ENCODE measurements at regions not wholly inside any gene's neighbourhood (a gene's known extent, or its start where the extent isn't known, plus 50 kb on each side); places are given as distances from the start of the nearest gene placed in this dataset.
A peak's percentile ranks its signal among the peaks of the same experiment; 100 is the strongest.

GRCh38 chr1:87684194-87684593 is 355.5 kb downstream of the LMO4 start:
- ChIA-PET POLR2A (no interaction called here), CTCF (no interaction called here)
- TF ChIP-seq ATF1 (CRISPR knock-in tag; IDR thresholded peaks at IDR 0.05) (no peak), NFATC4 (CRISPR knock-in tag; IDR thresholded peaks at IDR 0.05) (no peak), SMAD4 (CRISPR knock-in tag; IDR thresholded peaks at IDR 0.05) (no peak), RELA (CRISPR knock-in tag; IDR thresholded peaks at IDR 0.05; ENCODE audit: borderline replicate concordance) (no peak), GABPB1 (CRISPR knock-in tag; IDR thresholded peaks at IDR 0.05) (no peak), IRF1 (CRISPR knock-in tag; IDR thresholded peaks at IDR 0.05) (no peak), ATF6 (CRISPR knock-in tag; IDR thresholded peaks at IDR 0.05) (no peak), ESRRA (CRISPR knock-in tag; IDR thresholded peaks at IDR 0.05; ENCODE audit: borderline replicate concordance) (no peak)
- TF ChIP-seq, protein P1, sequence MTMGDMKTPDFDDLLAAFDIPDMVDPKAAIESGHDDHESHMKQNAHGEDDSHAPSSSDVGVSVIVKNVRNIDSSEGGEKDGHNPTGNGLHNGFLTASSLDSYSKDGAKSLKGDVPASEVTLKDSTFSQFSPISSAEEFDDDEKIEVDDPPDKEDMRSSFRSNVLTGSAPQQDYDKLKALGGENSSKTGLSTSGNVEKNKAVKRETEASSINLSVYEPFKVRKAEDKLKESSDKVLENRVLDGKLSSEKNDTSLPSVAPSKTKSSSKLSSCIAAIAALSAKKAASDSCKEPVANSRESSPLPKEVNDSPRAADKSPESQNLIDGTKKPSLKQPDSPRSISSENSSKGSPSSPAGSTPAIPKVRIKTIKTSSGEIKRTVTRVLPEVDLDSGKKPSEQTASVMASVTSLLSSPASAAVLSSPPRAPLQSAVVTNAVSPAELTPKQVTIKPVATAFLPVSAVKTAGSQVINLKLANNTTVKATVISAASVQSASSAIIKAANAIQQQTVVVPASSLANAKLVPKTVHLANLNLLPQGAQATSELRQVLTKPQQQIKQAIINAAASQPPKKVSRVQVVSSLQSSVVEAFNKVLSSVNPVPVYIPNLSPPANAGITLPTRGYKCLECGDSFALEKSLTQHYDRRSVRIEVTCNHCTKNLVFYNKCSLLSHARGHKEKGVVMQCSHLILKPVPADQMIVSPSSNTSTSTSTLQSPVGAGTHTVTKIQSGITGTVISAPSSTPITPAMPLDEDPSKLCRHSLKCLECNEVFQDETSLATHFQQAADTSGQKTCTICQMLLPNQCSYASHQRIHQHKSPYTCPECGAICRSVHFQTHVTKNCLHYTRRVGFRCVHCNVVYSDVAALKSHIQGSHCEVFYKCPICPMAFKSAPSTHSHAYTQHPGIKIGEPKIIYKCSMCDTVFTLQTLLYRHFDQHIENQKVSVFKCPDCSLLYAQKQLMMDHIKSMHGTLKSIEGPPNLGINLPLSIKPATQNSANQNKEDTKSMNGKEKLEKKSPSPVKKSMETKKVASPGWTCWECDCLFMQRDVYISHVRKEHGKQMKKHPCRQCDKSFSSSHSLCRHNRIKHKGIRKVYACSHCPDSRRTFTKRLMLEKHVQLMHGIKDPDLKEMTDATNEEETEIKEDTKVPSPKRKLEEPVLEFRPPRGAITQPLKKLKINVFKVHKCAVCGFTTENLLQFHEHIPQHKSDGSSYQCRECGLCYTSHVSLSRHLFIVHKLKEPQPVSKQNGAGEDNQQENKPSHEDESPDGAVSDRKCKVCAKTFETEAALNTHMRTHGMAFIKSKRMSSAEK (CRISPR knock-in tag; IDR thresholded peaks at IDR 0.05; ENCODE audit: borderline replicate concordance), result no peak
- TF ChIP-seq, protein P2, sequence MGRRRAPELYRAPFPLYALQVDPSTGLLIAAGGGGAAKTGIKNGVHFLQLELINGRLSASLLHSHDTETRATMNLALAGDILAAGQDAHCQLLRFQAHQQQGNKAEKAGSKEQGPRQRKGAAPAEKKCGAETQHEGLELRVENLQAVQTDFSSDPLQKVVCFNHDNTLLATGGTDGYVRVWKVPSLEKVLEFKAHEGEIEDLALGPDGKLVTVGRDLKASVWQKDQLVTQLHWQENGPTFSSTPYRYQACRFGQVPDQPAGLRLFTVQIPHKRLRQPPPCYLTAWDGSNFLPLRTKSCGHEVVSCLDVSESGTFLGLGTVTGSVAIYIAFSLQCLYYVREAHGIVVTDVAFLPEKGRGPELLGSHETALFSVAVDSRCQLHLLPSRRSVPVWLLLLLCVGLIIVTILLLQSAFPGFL (CRISPR knock-in tag; IDR thresholded peaks at IDR 0.05; ENCODE audit: borderline replicate concordance), result no peak
- Mint-ChIP-seq H3K36me3 (peaks cover 6% of the 10 kb centered on the region; the same call in 1 of the 2 replicates), H3K4me3 (peak overlapping the region; percentile 48), H3K9me3 (peaks cover 14% of the 10 kb centered on the region), H3K27ac (peak overlapping the region; percentile 6; the same call in 1 of the 2 replicates), H3K27me3 (ENCODE audit: low read depth) (peaks cover 44% of the 10 kb centered on the region), H3K4me1 (peaks cover 49% of the 10 kb centered on the region)
- ATAC-seq (peak; percentile 33), DNase-seq (ENCODE audit: low spot score) (peak; percentile 14)

DNA sequence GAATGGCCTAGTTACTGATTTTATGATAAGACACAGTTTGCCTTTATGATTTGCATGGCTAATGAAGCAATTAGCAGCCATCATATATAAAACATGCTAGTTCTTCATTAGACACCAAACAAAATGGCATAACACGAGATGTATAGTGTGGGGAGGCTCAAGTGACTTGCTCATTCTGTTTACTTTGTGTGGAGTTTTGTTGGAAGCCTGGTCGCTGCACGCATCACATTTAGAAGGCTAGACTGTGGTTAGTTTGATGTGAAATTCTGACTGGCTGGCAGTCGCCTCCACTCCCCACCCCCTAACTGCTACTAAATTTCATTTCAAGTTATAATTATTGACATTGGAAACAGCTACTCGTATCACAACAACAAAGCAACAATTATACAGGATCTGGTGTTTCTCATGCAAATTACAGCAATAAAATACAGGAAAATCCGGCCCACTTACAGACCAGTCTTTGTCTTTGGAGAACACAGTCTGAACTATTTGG is 356.1 kb downstream of the LMO4 start:
- POLR2A ChIA-PET, result no interaction called here
- TF ChIP-seq TCF7 (CRISPR knock-in tag; IDR thresholded peaks at IDR 0.05; ENCODE audit: low read depth), result no peak
- TF ChIP-seq ZNF317 (CRISPR knock-in tag; IDR thresholded peaks at IDR 0.05; ENCODE audit: borderline replicate concordance, low read depth), result no peak
- TF ChIP-seq ZNF121 (CRISPR knock-in tag; IDR thresholded peaks at IDR 0.05), result no peak
- no peak for TF ChIP-seq SMAD4 (CRISPR knock-in tag; IDR thresholded peaks at IDR 0.05)
- TF ChIP-seq, protein P3, sequence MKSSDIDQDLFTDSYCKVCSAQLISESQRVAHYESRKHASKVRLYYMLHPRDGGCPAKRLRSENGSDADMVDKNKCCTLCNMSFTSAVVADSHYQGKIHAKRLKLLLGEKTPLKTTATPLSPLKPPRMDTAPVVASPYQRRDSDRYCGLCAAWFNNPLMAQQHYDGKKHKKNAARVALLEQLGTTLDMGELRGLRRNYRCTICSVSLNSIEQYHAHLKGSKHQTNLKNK (CRISPR knock-in tag; IDR thresholded peaks at IDR 0.05), result no peak
- no peak for TF ChIP-seq ZSCAN18 (CRISPR knock-in tag; IDR thresholded peaks at IDR 0.05)
- TF ChIP-seq, protein P4, sequence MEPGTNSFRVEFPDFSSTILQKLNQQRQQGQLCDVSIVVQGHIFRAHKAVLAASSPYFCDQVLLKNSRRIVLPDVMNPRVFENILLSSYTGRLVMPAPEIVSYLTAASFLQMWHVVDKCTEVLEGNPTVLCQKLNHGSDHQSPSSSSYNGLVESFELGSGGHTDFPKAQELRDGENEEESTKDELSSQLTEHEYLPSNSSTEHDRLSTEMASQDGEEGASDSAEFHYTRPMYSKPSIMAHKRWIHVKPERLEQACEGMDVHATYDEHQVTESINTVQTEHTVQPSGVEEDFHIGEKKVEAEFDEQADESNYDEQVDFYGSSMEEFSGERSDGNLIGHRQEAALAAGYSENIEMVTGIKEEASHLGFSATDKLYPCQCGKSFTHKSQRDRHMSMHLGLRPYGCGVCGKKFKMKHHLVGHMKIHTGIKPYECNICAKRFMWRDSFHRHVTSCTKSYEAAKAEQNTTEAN (CRISPR knock-in tag; IDR thresholded peaks at IDR 0.05), result no peak
- TF ChIP-seq IRF1 (CRISPR knock-in tag; IDR thresholded peaks at IDR 0.05), result no peak
- no peak for TF ChIP-seq FOXP1 (CRISPR knock-in tag; IDR thresholded peaks at IDR 0.05; ENCODE audit: borderline replicate concordance)
- TF ChIP-seq IRF2 (CRISPR knock-in tag; IDR thresholded peaks at IDR 0.05; ENCODE audit: borderline replicate concordance, low read depth), result no peak
- TF ChIP-seq HMGA2 (CRISPR knock-in tag; IDR thresholded peaks at IDR 0.05), result no peak
- TF ChIP-seq ZNF416 (CRISPR knock-in tag; IDR thresholded peaks at IDR 0.05), result no peak
- no peak for TF ChIP-seq GRHL2 (CRISPR knock-in tag; IDR thresholded peaks at IDR 0.05; ENCODE audit: insufficient replicate concordance, severe bottlenecking)

More for the DNA sequence above, 356.1 kb downstream of the LMO4 start:
- DNase-seq (ENCODE audit: low spot score), result no peak
- peaks cover 49% of the 10 kb centered on the region for H3K4me1 Mint-ChIP-seq
- peaks cover 3% of the 10 kb centered on the region; the same call in 1 of the 2 replicates for H3K36me3 Mint-ChIP-seq
- peak; percentile 13; the same call in 1 of the 2 replicates for ATAC-seq
- peak overlapping the region; percentile 48 for H3K4me3 Mint-ChIP-seq
- CTCF ChIA-PET, result interaction anchor here (0.9 to 1.4 kb wide), 2 partner anchors 270 to 377 kb away, joined by 3 to 5 read pairs; no protein-coding TSS in a partner anchor
- H3K9me3 Mint-ChIP-seq, result peaks cover 8% of the 10 kb centered on the region
- H3K27ac Mint-ChIP-seq, result no peak overlapping the region
- H3K27me3 Mint-ChIP-seq (ENCODE audit: low read depth), result peaks cover 44% of the 10 kb centered on the region
